Vagina (tissue), 2 donors: ENCODE measurements at regions not wholly inside any gene's neighbourhood (a gene's known extent, or its start where the extent isn't known, plus 50 kb on each side); places are given as distances from the start of the nearest gene placed in this dataset.

Experiments used
- CTCF ChIP-seq, 3 experiments: fragments of 450-650 bp in 2 of 3; fragments of 200-600 bp in 1 of 3; sonication (generic) in 1 of 3; IDR thresholded peaks; one replicate each; pipeline ENCODE4 v1.5.1; 2017 to 2019; ENCODE audit warnings: antibody characterized with exemption in 3 of 3, mild to moderate bottlenecking in 2 of 3, moderate library complexity in 2 of 3
- POLR2A ChIP-seq, 2 donors: fragments of 450-650 bp; IDR thresholded peaks; one replicate each; pipeline ENCODE4 v1.6.1; 2017; ENCODE audit warnings: antibody characterized with exemption in 2 of 2, mild to moderate bottlenecking in 2 of 2, moderate library complexity in 2 of 2
- POLR2AphosphoS5 ChIP-seq, 2 donors: sonication (generic); formaldehyde crosslinking; IDR thresholded peaks; one replicate each; pipeline ENCODE4 v1.9.0; 2017; ENCODE audit warnings: antibody characterized with exemption in 2 of 2, mild to moderate bottlenecking in 2 of 2, low read depth in 1 of 2; ENCODE audit not compliant: insufficient read depth in 1 of 2

GRCh38 chr2:53235836-53236582, 531.6 kb upstream of the CHAC2 start:
- no peak for TF ChIP-seq POLR2AphosphoS5 (IDR thresholded peaks at IDR 0.05; ENCODE audit: insufficient read depth in 1 of 2, low read depth in 1 of 2)
- no peak for TF ChIP-seq CTCF (IDR thresholded peaks at IDR 0.05)
- TF ChIP-seq POLR2A (IDR thresholded peaks at IDR 0.05), result no peak
